ENCODE measurements at regions not wholly inside any gene's neighbourhood (a gene's known extent, or its start where the extent isn't known, plus 50 kb on each side); places are given as distances from the start of the nearest gene placed in this dataset.

DNA sequence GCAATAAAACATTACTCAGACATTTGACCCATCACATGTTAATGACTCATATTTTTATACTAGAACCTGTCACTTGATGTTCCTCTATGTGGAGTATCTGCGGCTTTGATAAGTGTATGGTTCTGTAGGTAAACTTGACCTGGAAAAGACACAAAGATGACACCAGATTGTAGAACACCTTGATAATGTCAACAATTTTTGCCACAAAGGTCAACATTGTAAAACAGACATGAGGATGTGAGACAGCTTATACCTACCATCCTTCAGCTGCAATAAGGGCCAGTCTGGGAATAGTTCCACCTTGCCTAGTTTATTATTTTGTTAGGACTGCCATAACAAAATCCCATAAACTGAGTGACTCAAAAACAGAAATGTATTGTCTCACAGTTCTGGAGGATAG is 202.4 kb downstream of the LMBRD1 start:
- TF ChIP-seq, protein P1, sequence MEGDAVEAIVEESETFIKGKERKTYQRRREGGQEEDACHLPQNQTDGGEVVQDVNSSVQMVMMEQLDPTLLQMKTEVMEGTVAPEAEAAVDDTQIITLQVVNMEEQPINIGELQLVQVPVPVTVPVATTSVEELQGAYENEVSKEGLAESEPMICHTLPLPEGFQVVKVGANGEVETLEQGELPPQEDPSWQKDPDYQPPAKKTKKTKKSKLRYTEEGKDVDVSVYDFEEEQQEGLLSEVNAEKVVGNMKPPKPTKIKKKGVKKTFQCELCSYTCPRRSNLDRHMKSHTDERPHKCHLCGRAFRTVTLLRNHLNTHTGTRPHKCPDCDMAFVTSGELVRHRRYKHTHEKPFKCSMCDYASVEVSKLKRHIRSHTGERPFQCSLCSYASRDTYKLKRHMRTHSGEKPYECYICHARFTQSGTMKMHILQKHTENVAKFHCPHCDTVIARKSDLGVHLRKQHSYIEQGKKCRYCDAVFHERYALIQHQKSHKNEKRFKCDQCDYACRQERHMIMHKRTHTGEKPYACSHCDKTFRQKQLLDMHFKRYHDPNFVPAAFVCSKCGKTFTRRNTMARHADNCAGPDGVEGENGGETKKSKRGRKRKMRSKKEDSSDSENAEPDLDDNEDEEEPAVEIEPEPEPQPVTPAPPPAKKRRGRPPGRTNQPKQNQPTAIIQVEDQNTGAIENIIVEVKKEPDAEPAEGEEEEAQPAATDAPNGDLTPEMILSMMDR (IDR thresholded peaks at IDR 0.05; ENCODE audit: low read depth, low read length), result no peak
- H3K4me3 ChIP-seq (ENCODE audit: low read depth, low read length), result no peak overlapping the region
- in situ Hi-C loops (cut with HindIII; ENCODE audit: low sequenced_read_pairs), result no loop called here
- no peak for DNase-seq (ENCODE audit: low read depth, low spot score)

DNA sequence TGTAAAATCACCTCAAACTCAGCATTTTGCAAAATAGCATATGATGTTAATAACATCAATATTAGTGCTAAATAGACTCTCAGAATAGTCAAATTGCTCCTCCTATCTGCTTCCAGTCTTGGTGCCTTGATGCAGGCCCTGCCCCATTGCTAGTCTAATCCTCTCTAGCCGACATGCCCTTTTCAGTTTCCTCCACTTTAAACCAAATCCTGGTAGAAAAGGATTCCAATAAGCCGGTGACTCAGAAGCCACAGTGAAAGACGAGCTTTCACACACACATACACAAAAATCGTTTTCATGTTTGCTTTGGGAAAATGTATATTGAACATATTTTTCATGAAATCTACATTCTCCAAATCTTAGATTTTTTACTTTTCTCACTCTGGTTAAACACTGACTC is 203.1 kb downstream of the LMBRD1 start:
- no peak overlapping the region for H3K4me3 ChIP-seq (ENCODE audit: low read depth, low read length)
- DNase-seq (ENCODE audit: low read depth, low spot score), result no peak
- TF ChIP-seq, protein P1 (IDR thresholded peaks at IDR 0.05; ENCODE audit: low read depth, low read length), result no peak
- in situ Hi-C loops (cut with HindIII; ENCODE audit: low sequenced_read_pairs), result no loop called here

DNA sequence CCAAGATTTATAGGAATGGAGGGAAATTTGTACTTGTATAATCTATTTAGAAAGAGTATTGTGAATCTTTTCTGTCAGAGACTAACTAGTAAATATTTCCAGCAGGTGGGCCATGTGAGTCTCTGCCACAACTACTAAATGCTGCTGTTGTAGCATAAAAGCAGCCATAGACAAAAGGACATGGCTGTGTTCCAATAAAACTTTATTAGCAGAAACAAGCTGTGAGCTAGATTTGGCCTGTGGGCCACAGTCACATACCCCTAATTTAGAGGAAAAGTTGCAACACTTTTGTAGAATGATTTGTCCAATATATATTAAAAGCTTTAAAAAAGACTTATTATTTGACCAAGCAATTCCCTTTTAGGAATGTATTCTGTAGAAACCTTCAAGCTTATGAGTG is 207.2 kb downstream of the LMBRD1 start:
- no peak for DNase-seq (ENCODE audit: low read depth, low spot score)
- TF ChIP-seq, protein P1 (IDR thresholded peaks at IDR 0.05; ENCODE audit: low read depth, low read length), result no peak
- no peak overlapping the region for H3K4me3 ChIP-seq (ENCODE audit: low read depth, low read length)
- in situ Hi-C loops (cut with HindIII; ENCODE audit: low sequenced_read_pairs), result no loop called here

DNA sequence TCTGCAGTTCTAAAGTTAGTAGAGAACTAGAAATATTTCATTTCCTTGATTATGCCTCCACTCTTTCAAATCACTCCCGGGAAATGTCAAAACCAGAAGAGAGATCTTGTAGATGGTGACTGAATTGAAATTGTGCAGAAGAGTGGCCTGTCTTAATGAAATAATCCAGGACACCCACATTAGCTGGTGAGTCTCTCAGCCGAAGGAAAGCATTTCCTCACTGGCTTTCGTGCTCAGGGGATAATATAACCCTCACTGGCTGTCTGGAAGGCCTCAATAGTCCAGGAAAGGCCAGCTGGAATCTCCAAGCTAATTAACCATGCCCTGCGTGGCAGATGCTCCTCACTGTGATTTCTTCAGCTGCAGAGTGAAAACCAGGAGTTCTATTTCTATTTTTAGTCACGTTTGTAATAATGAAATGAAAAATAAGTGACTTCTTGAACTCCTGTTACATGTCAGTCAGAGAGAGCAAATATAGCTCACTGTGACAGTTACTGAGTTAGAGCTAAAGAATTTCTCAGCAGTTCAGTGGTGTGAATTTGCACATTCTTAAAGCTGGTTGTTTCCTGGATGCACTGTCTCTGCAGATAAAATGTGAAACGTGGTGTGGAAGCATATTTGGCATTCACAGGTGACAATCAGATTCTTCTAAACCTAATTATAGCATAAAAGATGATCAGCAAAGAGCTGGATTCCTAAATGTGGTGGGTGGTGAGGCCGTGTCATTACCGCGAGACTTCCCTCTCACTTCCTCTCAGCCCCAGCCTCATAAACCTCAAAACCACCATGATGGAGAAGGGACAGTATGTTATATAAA is 211.7 kb downstream of the LMBRD1 start:
- H3K4me3 ChIP-seq (ENCODE audit: low read depth, low read length), result no peak overlapping the region
- in situ Hi-C loops (cut with HindIII; ENCODE audit: low sequenced_read_pairs), result no loop called here

DNA sequence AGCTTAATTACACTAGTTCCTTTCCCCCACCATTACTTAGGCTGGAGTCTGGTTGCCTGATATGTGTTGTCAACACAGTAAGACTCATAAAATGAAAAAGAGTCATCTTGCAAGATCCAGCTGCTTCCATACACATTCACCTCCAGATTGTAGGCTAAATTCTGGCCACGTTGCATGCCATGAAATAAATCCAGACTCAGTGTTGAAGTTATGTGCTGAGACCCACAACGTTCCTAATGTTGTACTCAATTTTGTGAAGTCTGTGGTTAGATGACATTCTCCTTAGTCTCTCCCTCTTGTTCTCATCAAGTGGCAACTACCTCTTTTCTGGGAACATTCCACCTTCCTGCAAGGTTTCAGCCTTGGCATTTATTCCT is 212.3 kb downstream of the LMBRD1 start:
- no peak overlapping the region for H3K4me3 ChIP-seq (ENCODE audit: low read depth, low read length)
- TF ChIP-seq, protein P1 (IDR thresholded peaks at IDR 0.05; ENCODE audit: low read depth, low read length), result no peak
- DNase-seq (ENCODE audit: low read depth, low spot score), result no peak
- in situ Hi-C loops (cut with HindIII; ENCODE audit: low sequenced_read_pairs), result no loop called here

More for the DNA sequence above, 211.7 kb downstream of the LMBRD1 start:
- DNase-seq (ENCODE audit: low read depth, low spot score), result no peak
- TF ChIP-seq, protein P1 (IDR thresholded peaks at IDR 0.05; ENCODE audit: low read depth, low read length), result no peak

DNA sequence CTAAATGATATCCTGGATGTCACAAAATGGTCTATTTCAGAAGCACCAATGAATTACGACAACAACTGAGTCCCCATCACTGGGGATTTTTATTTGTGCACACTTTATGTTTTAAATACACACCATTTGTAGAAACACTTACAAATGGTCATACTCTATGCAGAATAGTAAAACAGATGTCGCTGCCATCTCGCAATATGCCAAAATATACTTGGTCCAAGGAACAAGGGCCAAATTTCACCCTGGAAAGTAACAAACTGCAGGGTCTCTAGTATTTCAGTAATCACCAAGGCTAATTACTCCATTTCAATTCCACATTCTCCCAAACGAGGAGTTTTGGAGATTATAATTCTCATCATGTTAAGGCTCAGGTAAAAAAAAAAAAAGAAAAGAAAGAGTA is 215.2 kb downstream of the LMBRD1 start:
- no peak overlapping the region for H3K4me3 ChIP-seq (ENCODE audit: low read depth, low read length)
- in situ Hi-C loops (cut with HindIII; ENCODE audit: low sequenced_read_pairs), result no loop called here
- TF ChIP-seq, protein P1 (IDR thresholded peaks at IDR 0.05; ENCODE audit: low read depth, low read length), result no peak
- no peak for DNase-seq (ENCODE audit: low read depth, low spot score)
